ENCODE measurements at regions not wholly inside any gene's neighbourhood (a gene's known extent, or its start where the extent isn't known, plus 50 kb on each side); places are given as distances from the start of the nearest gene placed in this dataset.

DNA sequence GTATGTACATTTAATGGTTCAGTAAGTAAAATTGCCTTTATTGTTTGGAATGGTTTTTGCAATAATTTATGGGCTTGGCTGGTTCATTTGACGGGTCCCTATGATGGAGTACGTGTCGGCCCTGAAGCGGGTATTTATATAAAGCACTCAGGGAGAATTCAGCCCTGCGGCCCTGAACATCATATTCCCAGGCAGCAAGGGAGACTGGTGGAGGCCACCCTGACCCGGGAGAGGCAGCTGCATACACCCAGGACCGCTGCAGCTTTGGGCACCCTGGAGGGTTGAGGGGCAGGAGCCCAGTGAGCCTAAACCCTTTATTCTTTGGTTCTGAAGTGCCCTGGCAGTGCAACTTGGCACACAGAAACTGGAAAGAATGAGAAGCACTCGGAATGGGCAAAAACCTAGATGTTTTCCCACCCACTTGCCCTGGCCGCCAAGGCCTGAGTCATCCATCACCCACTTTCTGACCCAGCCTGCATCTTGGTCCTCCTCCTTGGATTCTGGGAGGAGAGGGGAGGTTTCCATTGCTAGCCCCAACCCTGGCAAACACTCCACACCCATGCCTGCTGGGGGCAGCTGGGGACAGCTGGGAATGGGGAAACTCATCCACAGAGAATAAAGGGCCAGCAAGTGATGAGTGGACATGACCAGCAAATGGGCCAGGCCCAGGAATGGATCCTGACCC, 162.2 kb upstream of the TNRC6C start:
- H3K4me2 ChIP-seq (ENCODE audit: insufficient read depth, low read length) = no peak overlapping the region
- H3K4me3 ChIP-seq = no peak overlapping the region
- peaks cover 8% of the 10 kb centered on the region; the same call in 1 of the 2 replicates for H4K20me1 ChIP-seq (replicated peaks; ENCODE audit: control insufficient read depth, insufficient read depth, low read length)
- POLR2A ChIA-PET = interaction anchor here (0.6 kb wide), 1 partner anchor 90 kb away, joined by 3 read pairs; no protein-coding TSS in a partner anchor
- ATAC-seq (no peak), DNase-seq (ENCODE audit: extremely low read depth in 1 of 4, low spot score in 3 of 4) (no peak), FAIRE-seq (no peak)
- no peak for TF ChIP-seq ZNF57 (CRISPR knock-in tag; IDR thresholded peaks at IDR 0.05)
- no peak for TF ChIP-seq U2AF2 (optimal IDR thresholded peaks at IDR 0.05; ENCODE audit: low read depth, low read length)
- TF ChIP-seq MCM3 (IDR thresholded peaks at IDR 0.05) = no peak
- TF ChIP-seq TSC22D4 (tag; IDR thresholded peaks at IDR 0.05) = no peak
- TF ChIP-seq ZFP30 (CRISPR knock-in tag; IDR thresholded peaks at IDR 0.05; ENCODE audit: borderline replicate concordance) = no peak
- no peak for TF ChIP-seq CAMTA2 (CRISPR knock-in tag; conservative IDR thresholded peaks at IDR 0.05)
- no peak for TF ChIP-seq ZNF75A (CRISPR knock-in tag; IDR thresholded peaks at IDR 0.05)
- TF ChIP-seq TBP (optimal IDR thresholded peaks at IDR 0.05; ENCODE audit: low read depth, low read length) = no peak
- no peak for TF ChIP-seq ZBTB8A (IDR thresholded peaks at IDR 0.05; ENCODE audit: partially characterized antibody)
- no peak for TF ChIP-seq NFE2 (IDR thresholded peaks at IDR 0.05; ENCODE audit: low read depth)
- no peak for TF ChIP-seq ZNF589 (CRISPR knock-in tag; IDR thresholded peaks at IDR 0.05; ENCODE audit: low read depth)
- TF ChIP-seq EHMT2 (IDR thresholded peaks at IDR 0.05) = no peak
- no peak for TF ChIP-seq ZNF274 (IDR thresholded peaks at IDR 0.05; ENCODE audit: borderline replicate concordance, low read depth, low read length)
- TF ChIP-seq HMGN3 (IDR thresholded peaks at IDR 0.05; ENCODE audit: borderline replicate concordance, extremely low read depth, insufficient read length, low read depth, low read length) = no peak
- no peak for TF ChIP-seq ARID3B (CRISPR knock-in tag; IDR thresholded peaks at IDR 0.05; ENCODE audit: borderline replicate concordance)
- TF ChIP-seq, protein P1, sequence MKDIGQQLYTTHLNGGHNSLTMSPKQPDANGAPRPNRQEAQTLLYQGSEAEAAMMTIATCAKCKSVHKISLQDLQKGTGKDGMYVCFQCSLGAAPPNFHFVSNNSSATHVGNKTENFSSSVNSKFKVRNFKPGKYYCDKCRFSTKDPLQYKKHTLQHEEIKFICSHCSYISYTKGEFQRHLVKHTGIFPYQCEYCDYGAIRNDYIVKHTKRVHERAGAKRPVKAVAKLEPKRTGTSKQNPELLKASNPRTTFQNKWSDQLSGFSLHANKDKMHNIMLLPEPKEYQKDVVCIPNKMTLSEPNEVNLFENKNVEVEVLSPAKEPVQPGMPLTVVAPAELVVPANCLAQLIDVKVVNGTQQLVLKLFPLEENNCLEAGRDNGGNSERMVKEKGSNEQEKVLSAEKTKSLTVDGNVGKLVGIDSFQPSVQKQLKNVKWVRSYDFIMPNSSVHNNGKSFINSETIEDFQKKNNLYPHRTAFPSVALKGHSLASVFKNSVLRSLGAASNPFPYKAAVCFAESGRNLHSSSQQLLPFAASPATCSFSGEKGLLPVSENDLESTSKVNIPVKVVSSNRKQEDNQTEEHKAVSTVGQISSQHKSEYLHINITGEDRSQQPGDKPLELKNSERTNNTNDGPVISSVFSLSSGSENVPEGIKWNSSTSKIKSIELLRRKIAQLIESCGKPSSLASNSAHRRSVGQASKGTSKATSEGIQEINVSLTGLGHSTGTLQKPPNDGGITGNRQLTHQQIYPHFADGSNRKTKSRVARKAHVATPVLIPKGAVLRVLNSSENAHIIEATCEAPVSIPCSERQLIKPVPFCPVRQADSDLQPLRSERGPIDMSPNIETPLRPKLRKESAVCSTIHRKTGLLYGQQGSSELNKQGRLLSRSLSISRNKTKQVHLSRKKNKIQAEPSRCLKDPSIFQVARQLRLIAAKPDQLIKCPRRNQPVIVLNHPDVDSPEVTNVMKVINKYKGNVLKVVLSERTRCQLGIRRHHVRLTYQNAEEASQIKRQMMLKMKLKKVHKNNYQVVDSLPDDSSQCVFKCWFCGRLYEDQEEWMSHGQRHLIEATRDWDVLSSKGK (CRISPR knock-in tag; IDR thresholded peaks at IDR 0.05) = no peak
- peaks cover 59 to 72% of the 10 kb centered on the region in 2 experiments for H3K27me3 ChIP-seq (ENCODE audit: control insufficient read depth in 2 of 2, insufficient read depth in 2 of 2, low read length in 2 of 2)
- H3K79me2 ChIP-seq (ENCODE audit: control insufficient read depth, insufficient read depth, low read length) = no peaks in the 10 kb centered on the region
- no peak overlapping the region for H3K27ac ChIP-seq (ENCODE audit: extremely low read depth, low read depth, low read length)
- WGBS (ENCODE audit: insufficient coverage, low coverage, missing lambda C conversion rate) = 1% methylated on average over 9 of the region's 9 CpGs
- no peaks in the 10 kb centered on the region for H3K9me1 ChIP-seq (ENCODE audit: control insufficient read depth, insufficient read depth, low read length)
- in situ Hi-C loops (cut with MboI) (no loop called here), intact Hi-C loops (cut with micrococcal nuclease) (no loop called here)
- no peak overlapping the region for H2AFZ ChIP-seq (ENCODE audit: low read depth, low read length)
- no peaks in the 10 kb centered on the region for H3K36me3 ChIP-seq (ENCODE audit: control insufficient read depth, insufficient read depth, low read length)
- no TSS peak for BruUV-seq (replicated peaks)
- no peaks in the 10 kb centered on the region; the same call in 1 of the 2 replicates for H3K9me3 ChIP-seq (replicated peaks; ENCODE audit: control insufficient read depth, insufficient read depth, low read depth, low read length)
- no peak overlapping the region for H3K9ac ChIP-seq (ENCODE audit: insufficient read depth in 1 of 2, low read depth in 2 of 2, low read length in 2 of 2)
- CTCF ChIA-PET (ENCODE audit: low intra/inter-chr PET ratio) = no interaction called here
- no peaks in the 10 kb centered on the region for H3K4me1 ChIP-seq (replicated peaks in 1 of 2; ENCODE audit: control insufficient read depth in 2 of 2, insufficient read depth in 2 of 2, low read length in 2 of 2)
